ENCODE measurements at regions not wholly inside any gene's neighbourhood (a gene's known extent, or its start where the extent isn't known, plus 50 kb on each side); places are given as distances from the start of the nearest gene placed in this dataset.

GRCh38 chr11:92671081-92671480 is 298.4 kb upstream of the MTNR1B start:
- TF ChIP-seq EZH2 (IDR thresholded peaks at IDR 0.05; ENCODE audit: borderline replicate concordance, insufficient read depth, low read length, poor library complexity, severe bottlenecking) (no peak), CTCF (IDR thresholded peaks at IDR 0.05; ENCODE audit: poor library complexity, severe bottlenecking) (no peak), SMC3 (conservative IDR thresholded peaks at IDR 0.05; ENCODE audit: poor library complexity) (no peak), MXI1 (conservative IDR thresholded peaks at IDR 0.05; ENCODE audit: poor library complexity, severe bottlenecking) (no peak), EP300 (conservative IDR thresholded peaks at IDR 0.05; ENCODE audit: poor library complexity, severe bottlenecking) (no peak), REST (IDR thresholded peaks at IDR 0.05; ENCODE audit: borderline replicate concordance) (no peak), POLR2AphosphoS5 (IDR thresholded peaks at IDR 0.05) (no peak), RAD21 (conservative IDR thresholded peaks at IDR 0.05) (no peak), TAF1 (IDR thresholded peaks at IDR 0.05; ENCODE audit: low read depth) (no peak)

All from neural cell (in vitro differentiated cells).